CD14-positive monocyte (primary cell): ENCODE measurements at regions not wholly inside any gene's neighbourhood (a gene's known extent, or its start where the extent isn't known, plus 50 kb on each side); places are given as distances from the start of the nearest gene placed in this dataset.

ENCODE experiments used
- DNase-seq, 3 donors: peaks; one replicate each; pipeline ENCODE4 v3.0.0-alpha.2; 2011 to 2022
- H2AFZ ChIP-seq: 2 replicates; pipeline ENCODE4 v1.6.0; 2012; ENCODE audit warnings: mild to moderate bottlenecking, low read depth, low read length, inconsistent platforms; ENCODE audit not compliant: insufficient read depth, poor library complexity, severe bottlenecking
- H3K27ac ChIP-seq, 2 donors: 1 replicate in 1 of 2; 2 replicates in 1 of 2; pipeline ENCODE4 v1.5.1; 2012 to 2013; ENCODE audit warnings: low read length in 2 of 2, control low read depth in 1 of 2, inconsistent platforms in 1 of 2, low read depth in 1 of 2, mild to moderate bottlenecking in 1 of 2
- H3K27me3 ChIP-seq, 2 donors: one replicate each; pipeline versions ENCODE4 v1.6.0 to v1.6.1; 2011 to 2013; ENCODE audit warnings: low read length in 2 of 2; ENCODE audit not compliant: control insufficient read depth in 2 of 2, insufficient read depth in 2 of 2
- H3K36me3 ChIP-seq, 2 donors: replicated peaks in 1 of 2; 1 replicate in 1 of 2; 2 replicates in 1 of 2; pipeline versions ENCODE4 v1.5.1 to v1.6.1; 2012 to 2013; ENCODE audit warnings: low read length in 2 of 2, control low read depth in 1 of 2, inconsistent platforms in 1 of 2, mild to moderate bottlenecking in 1 of 2; ENCODE audit not compliant: insufficient read depth in 2 of 2, control insufficient read depth in 1 of 2
- H3K4me1 ChIP-seq, 2 donors: 1 replicate in 1 of 2; 2 replicates in 1 of 2; pipeline versions ENCODE4 v1.5.1 to v1.6.1; 2012 to 2013; ENCODE audit warnings: low read length in 2 of 2, control low read depth in 1 of 2, inconsistent platforms in 1 of 2, mild to moderate bottlenecking in 1 of 2, moderate library complexity in 1 of 2; ENCODE audit not compliant: insufficient read depth in 2 of 2, control insufficient read depth in 1 of 2
- H3K4me2 ChIP-seq: replicated peaks from 2 replicates; pipeline ENCODE3; 2012; ENCODE audit warnings: low read length, moderate library complexity, mild to moderate bottlenecking; ENCODE audit not compliant: poor library complexity, severe bottlenecking; ENCODE audit errors: extremely low read depth
- H3K4me3 ChIP-seq, 3 experiments: fragments of 200-600 bp in 1 of 3; sonication (generic) in 1 of 3; replicated peaks in 1 of 3; 1 replicate in 2 of 3; 2 replicates in 1 of 3; pipeline ENCODE4 v1.5.1; 2011 to 2013; ENCODE audit warnings: low read length in 3 of 3, mild to moderate bottlenecking in 3 of 3, control low read depth in 2 of 3, low read depth in 2 of 3, inconsistent platforms in 1 of 3, moderate library complexity in 1 of 3
- H3K79me2 ChIP-seq: 2 replicates; pipeline ENCODE4 v1.6.0; 2012; ENCODE audit warnings: mild to moderate bottlenecking, control low read depth, inconsistent platforms, low read length, moderate library complexity; ENCODE audit not compliant: insufficient read depth
- H3K9ac ChIP-seq: 2 replicates; pipeline ENCODE4 v1.6.0; 2017; ENCODE audit warnings: low read length, mild to moderate bottlenecking; ENCODE audit not compliant: insufficient read depth, poor library complexity, severe bottlenecking
- H3K9me3 ChIP-seq, 2 donors: replicated peaks in 1 of 2; 1 replicate in 1 of 2; 2 replicates in 1 of 2; pipeline versions ENCODE4 v1.5.1 to v1.6.1; 2012 to 2013; ENCODE audit warnings: low read length in 2 of 2, control low read depth in 1 of 2; ENCODE audit not compliant: control insufficient read depth in 1 of 2, insufficient read depth in 1 of 2
- H4K20me1 ChIP-seq: 2 replicates; pipeline ENCODE4 v1.6.0; 2012; ENCODE audit warnings: mild to moderate bottlenecking, low read length, control low read depth, moderate library complexity; ENCODE audit not compliant: insufficient read depth
- H3K27ac Mint-ChIP-seq, 7 donors: one replicate each; pipeline ENCODE4 v1.8.0; 2020; ENCODE audit warnings: mild to moderate bottlenecking in 7 of 7, mixed read lengths in 7 of 7, moderate library complexity in 6 of 7, inconsistent platforms in 2 of 7
- H3K27me3 Mint-ChIP-seq, 3 donors: one replicate each; pipeline ENCODE4 v1.8.0; 2021 to 2022; ENCODE audit warnings: low read depth in 3 of 3, mild to moderate bottlenecking in 3 of 3, mixed read lengths in 3 of 3, moderate library complexity in 3 of 3, inconsistent platforms in 1 of 3
- H3K36me3 Mint-ChIP-seq, 2 donors: one replicate each; pipeline ENCODE4 v1.8.0; 2020; ENCODE audit warnings: mixed read lengths in 2 of 2, inconsistent platforms in 1 of 2, mild to moderate bottlenecking in 1 of 2
- H3K4me1 Mint-ChIP-seq: one replicate; pipeline ENCODE4 v1.8.0; 2020; ENCODE audit warnings: mild to moderate bottlenecking, mixed read lengths
- H3K4me3 Mint-ChIP-seq, 2 donors: one replicate each; pipeline ENCODE4 v1.8.0; 2020; ENCODE audit warnings: mild to moderate bottlenecking in 2 of 2, mixed read lengths in 2 of 2, moderate library complexity in 1 of 2
- H3K9me3 Mint-ChIP-seq, 7 donors: one replicate each; pipeline ENCODE4 v1.8.0; 2020 to 2022; ENCODE audit warnings: mixed read lengths in 7 of 7, mild to moderate bottlenecking in 6 of 7, moderate library complexity in 6 of 7, inconsistent platforms in 2 of 7
- CTCF ChIP-seq: fragments of 200-600 bp; IDR thresholded peaks from one replicate; pipeline ENCODE4 v1.8.0; 2022; ENCODE audit warnings: antibody characterized with exemption, mild to moderate bottlenecking
- WGBS: methylation state at CpG from one replicate; pipeline ENCODE4 v1.1.5; 2013; ENCODE audit warnings: missing lambda C conversion rate; ENCODE audit not compliant: insufficient coverage; 5-methylcytosine and 5-hydroxymethylcytosine counted together
- intact Hi-C, 2 donors: fragments of 100-400 bp; cut with micrococcal nuclease; formaldehyde crosslinking; loops; one replicate each; pipeline versions ENCODE4 v1.15.0 to v1.15.1; 2023

- H3K9me3 ChIP-seq = peaks cover 10 to 22% of the 10 kb centered on the region in 2 donors
- H3K9ac ChIP-seq = no peak overlapping the region
- Mint-ChIP-seq H3K27ac (no peak overlapping the region), H3K9me3 (peaks cover 3 to 23% (median 8%) of the 10 kb centered on the region in 7 donors), H3K4me1 (no peaks in the 10 kb centered on the region), H3K4me3 (no peak overlapping the region), H3K36me3 (no peaks in the 10 kb centered on the region), H3K27me3 (no peaks in the 10 kb centered on the region)
- no peaks in the 10 kb centered on the region for H3K27me3 ChIP-seq
- H3K27ac ChIP-seq = no peak overlapping the region
- H3K4me2 ChIP-seq = no peak overlapping the region
- no peak for DNase-seq
- no peaks in the 10 kb centered on the region for H4K20me1 ChIP-seq
- H3K4me3 ChIP-seq = no peak overlapping the region
- no peaks in the 10 kb centered on the region for H3K79me2 ChIP-seq
- intact Hi-C loops = no loop called here
- no peaks in the 10 kb centered on the region for H3K36me3 ChIP-seq
- H3K4me1 ChIP-seq = no peaks in the 10 kb centered on the region
- TF ChIP-seq CTCF = no peak
- H2AFZ ChIP-seq = no peak overlapping the region
These were observed 577.1 kb upstream of the KLHL29 start for GRCh38 chr2:22807872-22808271.

DNA sequence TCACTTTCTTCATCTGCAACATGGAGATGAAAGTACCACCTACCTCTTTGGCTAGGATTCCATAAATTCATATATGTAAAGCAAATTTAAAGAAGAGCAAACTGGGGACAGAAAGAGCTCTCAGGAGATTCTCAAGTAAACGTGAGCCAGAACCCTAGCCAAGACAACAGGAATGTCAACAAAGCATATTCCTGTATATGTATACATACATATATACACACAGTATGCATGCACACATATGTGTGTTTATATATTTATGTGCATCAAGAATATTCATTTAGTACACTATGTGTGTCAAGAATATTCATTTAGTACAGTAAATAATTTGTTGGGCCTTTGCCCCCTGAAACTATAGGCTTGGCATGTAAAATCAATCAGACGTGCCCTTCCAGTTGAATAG lies 574.4 kb upstream of the KLHL29 start:
- Histone ChIP-seq H3K4me1 (no peaks in the 10 kb centered on the region), H3K4me3 (no peak overlapping the region), H3K4me2 (no peak overlapping the region), H3K9ac (no peak overlapping the region), H4K20me1 (no peaks in the 10 kb centered on the region), H3K27me3 (no peaks in the 10 kb centered on the region), H3K36me3 (no peaks in the 10 kb centered on the region), H2AFZ (no peak overlapping the region), H3K79me2 (no peaks in the 10 kb centered on the region), H3K9me3 (peaks cover 11 to 24% of the 10 kb centered on the region in 2 donors), H3K27ac (no peak overlapping the region)
- TF ChIP-seq CTCF = no peak
- H3K4me1 Mint-ChIP-seq = no peaks in the 10 kb centered on the region
- intact Hi-C loops = no loop called here
- H3K27me3 Mint-ChIP-seq = no peaks in the 10 kb centered on the region
- H3K27ac Mint-ChIP-seq = no peak overlapping the region
- DNase-seq = no peak
- no peaks in the 10 kb centered on the region for H3K36me3 Mint-ChIP-seq
- H3K9me3 Mint-ChIP-seq = peaks cover 1 to 20% (median 12%) of the 10 kb centered on the region in 7 donors
- H3K4me3 Mint-ChIP-seq = no peak overlapping the region
- no CpG with 5 or more reads among the region's 2 CpGs for WGBS
